ENCODE measurements at regions not wholly inside any gene's neighbourhood (a gene's known extent, or its start where the extent isn't known, plus 50 kb on each side); places are given as distances from the start of the nearest gene placed in this dataset.

DNA sequence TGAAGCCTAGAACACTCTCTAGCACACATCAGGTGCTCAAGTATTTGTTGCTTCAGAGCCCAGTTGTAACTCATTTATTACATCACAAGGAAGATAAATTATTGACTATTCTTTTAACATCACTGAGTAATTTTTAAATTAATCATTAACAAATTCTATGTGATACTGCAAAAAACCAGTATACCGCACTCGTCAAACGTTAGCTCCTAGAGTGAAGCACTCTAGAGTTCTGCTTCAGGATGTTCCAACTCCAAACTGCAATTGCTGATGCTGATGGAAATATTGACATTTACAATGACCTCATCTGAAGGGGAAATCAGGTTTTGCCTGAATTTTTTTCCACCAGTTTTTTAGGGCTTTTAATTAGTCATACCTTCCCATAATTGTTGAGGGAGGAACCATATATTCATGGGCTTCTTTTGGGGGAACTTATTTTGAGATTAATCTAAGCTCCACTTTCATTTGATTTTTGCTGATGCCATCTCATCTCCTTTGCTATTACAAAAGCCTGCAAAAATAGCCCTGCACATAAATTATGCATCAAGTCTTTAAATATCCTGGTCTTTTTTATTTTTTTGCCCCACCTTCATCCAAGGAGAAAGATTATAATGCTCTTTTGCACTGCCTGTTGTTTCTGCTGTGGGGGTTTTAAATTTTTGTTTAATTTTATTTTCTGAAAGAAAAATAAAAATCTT is 123.0 kb upstream of the STAC start:
- no peaks in the 10 kb centered on the region for H3K36me3 ChIP-seq (ENCODE audit: control insufficient read depth, insufficient read depth, low read length)
- BruUV-seq (replicated peaks) = no TSS peak
- DNase-seq = no peak
- intact Hi-C loops (cut with micrococcal nuclease; ENCODE audit: unreplicated experiment) = no loop called here
- Mint-ChIP-seq H3K4me3 (ENCODE audit: unreplicated experiment) (no peak overlapping the region), H3K27ac (ENCODE audit: unreplicated experiment) (no peak overlapping the region), H3K4me1 (ENCODE audit: low read depth, unreplicated experiment) (no peaks in the 10 kb centered on the region), H3K36me3 (ENCODE audit: insufficient read depth, unreplicated experiment) (no peaks in the 10 kb centered on the region), H3K27me3 (ENCODE audit: insufficient read depth, unreplicated experiment) (peaks cover 5% of the 10 kb centered on the region), H3K9me3 (ENCODE audit: unreplicated experiment) (peaks cover 11% of the 10 kb centered on the region)
- no peaks in the 10 kb centered on the region for H3K27me3 ChIP-seq (replicated peaks; ENCODE audit: control insufficient read depth, insufficient read depth, low read length)
- TF ChIP-seq, protein P1, sequence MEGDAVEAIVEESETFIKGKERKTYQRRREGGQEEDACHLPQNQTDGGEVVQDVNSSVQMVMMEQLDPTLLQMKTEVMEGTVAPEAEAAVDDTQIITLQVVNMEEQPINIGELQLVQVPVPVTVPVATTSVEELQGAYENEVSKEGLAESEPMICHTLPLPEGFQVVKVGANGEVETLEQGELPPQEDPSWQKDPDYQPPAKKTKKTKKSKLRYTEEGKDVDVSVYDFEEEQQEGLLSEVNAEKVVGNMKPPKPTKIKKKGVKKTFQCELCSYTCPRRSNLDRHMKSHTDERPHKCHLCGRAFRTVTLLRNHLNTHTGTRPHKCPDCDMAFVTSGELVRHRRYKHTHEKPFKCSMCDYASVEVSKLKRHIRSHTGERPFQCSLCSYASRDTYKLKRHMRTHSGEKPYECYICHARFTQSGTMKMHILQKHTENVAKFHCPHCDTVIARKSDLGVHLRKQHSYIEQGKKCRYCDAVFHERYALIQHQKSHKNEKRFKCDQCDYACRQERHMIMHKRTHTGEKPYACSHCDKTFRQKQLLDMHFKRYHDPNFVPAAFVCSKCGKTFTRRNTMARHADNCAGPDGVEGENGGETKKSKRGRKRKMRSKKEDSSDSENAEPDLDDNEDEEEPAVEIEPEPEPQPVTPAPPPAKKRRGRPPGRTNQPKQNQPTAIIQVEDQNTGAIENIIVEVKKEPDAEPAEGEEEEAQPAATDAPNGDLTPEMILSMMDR (IDR thresholded peaks at IDR 0.05; ENCODE audit: insufficient read depth in 1 of 2, low read depth in 1 of 2, low read length in 1 of 2, severe bottlenecking in 1 of 2, unreplicated experiment in 1 of 2) = no peak
- H3K9me3 ChIP-seq = no peaks in the 10 kb centered on the region
- H3K4me1 ChIP-seq = no peaks in the 10 kb centered on the region
- CTCF ChIA-PET = no interaction called here
- POLR2A ChIA-PET = no interaction called here
- H3K4me3 ChIP-seq (ENCODE audit: low read depth, low read length) = no peak overlapping the region

DNA sequence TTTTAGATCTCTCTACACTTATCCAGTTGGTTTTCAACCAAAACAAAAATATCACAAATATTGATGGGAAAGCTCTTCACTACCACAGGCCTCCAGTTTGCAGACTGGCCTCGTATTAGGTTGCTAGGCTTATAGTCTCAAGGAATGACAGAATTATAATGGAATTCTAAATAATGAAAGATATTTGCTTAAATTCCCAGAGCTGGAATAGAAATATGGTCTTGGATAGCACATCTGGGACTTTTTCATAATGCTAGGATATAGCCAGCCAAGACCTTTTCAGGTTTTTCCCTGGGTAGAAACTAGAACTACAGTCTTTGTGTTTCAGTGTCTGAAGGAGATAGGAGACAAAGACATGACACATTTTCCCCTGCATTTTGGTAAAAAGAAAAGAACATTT is 121.9 kb upstream of the STAC start:
- ChIA-PET POLR2A (no interaction called here), CTCF (no interaction called here)
- Mint-ChIP-seq H3K36me3 (ENCODE audit: insufficient read depth, unreplicated experiment) (no peaks in the 10 kb centered on the region), H3K4me1 (ENCODE audit: low read depth, unreplicated experiment) (no peaks in the 10 kb centered on the region), H3K27ac (ENCODE audit: unreplicated experiment) (no peak overlapping the region), H3K9me3 (ENCODE audit: unreplicated experiment) (no peaks in the 10 kb centered on the region), H3K4me3 (ENCODE audit: unreplicated experiment) (no peak overlapping the region), H3K27me3 (ENCODE audit: insufficient read depth, unreplicated experiment) (peaks cover 5% of the 10 kb centered on the region)
- Histone ChIP-seq H3K36me3 (ENCODE audit: control insufficient read depth, insufficient read depth, low read length) (no peaks in the 10 kb centered on the region), H3K4me3 (ENCODE audit: low read depth, low read length) (no peak overlapping the region), H3K9me3 (no peaks in the 10 kb centered on the region), H3K4me1 (no peaks in the 10 kb centered on the region), H3K27me3 (replicated peaks; ENCODE audit: control insufficient read depth, insufficient read depth, low read length) (no peaks in the 10 kb centered on the region)
- BruUV-seq (replicated peaks) = no TSS peak
- intact Hi-C loops (cut with micrococcal nuclease; ENCODE audit: unreplicated experiment) = no loop called here
- DNase-seq = no peak
- TF ChIP-seq, protein P1 (IDR thresholded peaks at IDR 0.05; ENCODE audit: insufficient read depth in 1 of 2, low read depth in 1 of 2, low read length in 1 of 2, severe bottlenecking in 1 of 2, unreplicated experiment in 1 of 2) = no peak

DNA sequence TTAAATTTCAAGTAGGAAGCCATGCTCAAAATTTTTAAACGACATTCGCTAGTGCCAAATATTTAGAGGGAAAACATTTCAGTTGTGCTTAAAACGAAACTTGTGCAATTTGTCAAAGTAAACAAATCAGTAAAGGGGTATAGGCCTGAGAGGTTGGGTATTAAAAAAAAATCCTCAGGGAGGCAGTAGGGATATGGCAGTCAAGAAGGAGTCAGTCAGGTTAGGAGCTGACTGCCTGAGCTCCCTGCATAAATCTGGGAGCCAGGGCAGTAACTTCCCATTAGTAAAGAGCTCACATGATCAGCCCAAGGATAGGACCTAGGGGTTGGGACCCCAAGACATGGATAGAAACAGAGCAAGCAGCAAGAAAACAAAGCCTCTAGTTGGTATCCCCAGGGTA is 120.7 kb upstream of the STAC start:
- TF ChIP-seq, protein P1 (IDR thresholded peaks at IDR 0.05; ENCODE audit: insufficient read depth in 1 of 2, low read depth in 1 of 2, low read length in 1 of 2, severe bottlenecking in 1 of 2, unreplicated experiment in 1 of 2) = no peak
- BruUV-seq (replicated peaks) = no TSS peak
- Histone ChIP-seq H3K9me3 (no peaks in the 10 kb centered on the region), H3K4me1 (no peaks in the 10 kb centered on the region), H3K27me3 (replicated peaks; ENCODE audit: control insufficient read depth, insufficient read depth, low read length) (no peaks in the 10 kb centered on the region), H3K36me3 (ENCODE audit: control insufficient read depth, insufficient read depth, low read length) (no peaks in the 10 kb centered on the region), H3K4me3 (ENCODE audit: low read depth, low read length) (no peak overlapping the region)
- intact Hi-C loops (cut with micrococcal nuclease; ENCODE audit: unreplicated experiment) = no loop called here
- POLR2A ChIA-PET = no interaction called here
- CTCF ChIA-PET = no interaction called here
- Mint-ChIP-seq H3K4me1 (ENCODE audit: low read depth, unreplicated experiment) (no peaks in the 10 kb centered on the region), H3K27ac (ENCODE audit: unreplicated experiment) (no peak overlapping the region), H3K9me3 (ENCODE audit: unreplicated experiment) (no peaks in the 10 kb centered on the region), H3K4me3 (ENCODE audit: unreplicated experiment) (no peak overlapping the region), H3K27me3 (ENCODE audit: insufficient read depth, unreplicated experiment) (peaks cover 5% of the 10 kb centered on the region), H3K36me3 (ENCODE audit: insufficient read depth, unreplicated experiment) (no peaks in the 10 kb centered on the region)
- no peak for DNase-seq

All from Caco-2 (cell line).